ENCODE measurements at regions not wholly inside any gene's neighbourhood (a gene's known extent, or its start where the extent isn't known, plus 50 kb on each side); places are given as distances from the start of the nearest gene placed in this dataset.

GRCh38 chr1:217965156-217965786 lies 319.8 kb upstream of the RRP15 start (continued):
- TF ChIP-seq GATAD2B (conservative IDR thresholded peaks at IDR 0.05; ENCODE audit: low read depth) (no peak), ATF3 (IDR thresholded peaks at IDR 0.05; ENCODE audit: borderline replicate concordance, extremely low read depth, low read depth, low read length) (no peak), E2F4 (IDR thresholded peaks at IDR 0.05; ENCODE audit: low read depth, low read length) (no peak), NRF1 (conservative IDR thresholded peaks at IDR 0.05; ENCODE audit: low read depth, low read length) (no peak), KAT2A (conservative IDR thresholded peaks at IDR 0.05; ENCODE audit: control insufficient read depth, low read depth, low read length) (no peak), CBX5 (IDR thresholded peaks at IDR 0.05; ENCODE audit: low read depth) (no peak)
- TF ChIP-seq, protein P1, sequence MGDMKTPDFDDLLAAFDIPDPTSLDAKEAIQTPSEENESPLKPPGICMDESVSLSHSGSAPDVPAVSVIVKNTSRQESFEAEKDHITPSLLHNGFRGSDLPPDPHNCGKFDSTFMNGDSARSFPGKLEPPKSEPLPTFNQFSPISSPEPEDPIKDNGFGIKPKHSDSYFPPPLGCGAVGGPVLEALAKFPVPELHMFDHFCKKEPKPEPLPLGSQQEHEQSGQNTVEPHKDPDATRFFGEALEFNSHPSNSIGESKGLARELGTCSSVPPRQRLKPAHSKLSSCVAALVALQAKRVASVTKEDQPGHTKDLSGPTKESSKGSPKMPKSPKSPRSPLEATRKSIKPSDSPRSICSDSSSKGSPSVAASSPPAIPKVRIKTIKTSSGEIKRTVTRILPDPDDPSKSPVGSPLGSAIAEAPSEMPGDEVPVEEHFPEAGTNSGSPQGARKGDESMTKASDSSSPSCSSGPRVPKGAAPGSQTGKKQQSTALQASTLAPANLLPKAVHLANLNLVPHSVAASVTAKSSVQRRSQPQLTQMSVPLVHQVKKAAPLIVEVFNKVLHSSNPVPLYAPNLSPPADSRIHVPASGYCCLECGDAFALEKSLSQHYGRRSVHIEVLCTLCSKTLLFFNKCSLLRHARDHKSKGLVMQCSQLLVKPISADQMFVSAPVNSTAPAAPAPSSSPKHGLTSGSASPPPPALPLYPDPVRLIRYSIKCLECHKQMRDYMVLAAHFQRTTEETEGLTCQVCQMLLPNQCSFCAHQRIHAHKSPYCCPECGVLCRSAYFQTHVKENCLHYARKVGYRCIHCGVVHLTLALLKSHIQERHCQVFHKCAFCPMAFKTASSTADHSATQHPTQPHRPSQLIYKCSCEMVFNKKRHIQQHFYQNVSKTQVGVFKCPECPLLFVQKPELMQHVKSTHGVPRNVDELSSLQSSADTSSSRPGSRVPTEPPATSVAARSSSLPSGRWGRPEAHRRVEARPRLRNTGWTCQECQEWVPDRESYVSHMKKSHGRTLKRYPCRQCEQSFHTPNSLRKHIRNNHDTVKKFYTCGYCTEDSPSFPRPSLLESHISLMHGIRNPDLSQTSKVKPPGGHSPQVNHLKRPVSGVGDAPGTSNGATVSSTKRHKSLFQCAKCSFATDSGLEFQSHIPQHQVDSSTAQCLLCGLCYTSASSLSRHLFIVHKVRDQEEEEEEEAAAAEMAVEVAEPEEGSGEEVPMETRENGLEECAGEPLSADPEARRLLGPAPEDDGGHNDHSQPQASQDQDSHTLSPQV (IDR thresholded peaks at IDR 0.05) = no peak
